ENCODE measurements at regions not wholly inside any gene's neighbourhood (a gene's known extent, or its start where the extent isn't known, plus 50 kb on each side); places are given as distances from the start of the nearest gene placed in this dataset.

DNA sequence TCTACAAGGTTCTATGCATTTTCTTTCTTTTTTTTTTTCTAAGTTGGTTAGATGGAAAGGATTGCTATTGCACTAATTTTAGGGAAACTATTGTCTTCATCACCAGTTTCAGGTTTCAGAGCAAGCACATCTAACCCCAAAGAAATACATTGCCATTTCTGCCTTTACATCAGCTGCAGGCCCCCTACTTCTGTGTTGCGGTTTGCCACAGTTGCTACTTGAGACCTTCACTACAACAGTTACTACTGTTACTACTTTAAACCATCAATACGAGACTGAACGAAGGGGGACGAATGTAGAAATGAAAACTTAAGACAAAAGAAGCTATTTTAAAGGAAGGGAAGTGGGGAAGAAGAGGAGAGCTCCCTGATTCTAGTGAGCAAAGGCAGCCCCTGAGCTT lies 256.7 kb upstream of the LCORL start:
- DNase-seq (ENCODE audit: extremely low read depth, low read depth), result no peak
- no peak for TF ChIP-seq CTCF (IDR thresholded peaks at IDR 0.05; ENCODE audit: low read depth, low read length)

GRCh38 chr4:18262832-18263231 lies 241.3 kb upstream of the LCORL start:
- no peak for TF ChIP-seq CTCF (IDR thresholded peaks at IDR 0.05; ENCODE audit: low read depth, low read length)
- no peak for DNase-seq (ENCODE audit: extremely low read depth, low read depth)

GRCh38 chr4:18252052-18252451 lies 230.5 kb upstream of the LCORL start:
- no peak for TF ChIP-seq CTCF (IDR thresholded peaks at IDR 0.05; ENCODE audit: low read depth, low read length)
- DNase-seq (ENCODE audit: extremely low read depth, low read depth), result no peak

DNA sequence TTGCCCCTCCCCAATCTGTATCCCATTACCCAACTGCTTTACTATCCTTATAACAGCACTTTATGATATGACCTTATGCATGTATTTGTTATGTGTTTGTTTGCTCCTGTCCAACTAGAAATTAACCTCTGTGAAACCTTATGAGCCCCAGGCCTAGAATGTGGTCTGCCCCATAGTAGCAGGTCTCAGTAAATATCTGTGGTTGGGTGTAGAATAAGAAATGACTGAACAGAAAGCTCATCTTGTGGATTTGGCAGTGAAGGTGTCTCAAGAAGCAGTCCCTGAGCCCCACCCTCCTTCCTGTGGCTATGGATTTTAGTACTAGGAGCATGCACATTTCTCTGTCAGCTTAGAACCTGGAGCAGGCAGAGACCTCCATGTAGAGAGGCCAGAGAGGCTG lies 229.0 kb upstream of the LCORL start:
- no peak for DNase-seq (ENCODE audit: extremely low read depth, low read depth)
- no peak for TF ChIP-seq CTCF (IDR thresholded peaks at IDR 0.05; ENCODE audit: low read depth, low read length)

DNA sequence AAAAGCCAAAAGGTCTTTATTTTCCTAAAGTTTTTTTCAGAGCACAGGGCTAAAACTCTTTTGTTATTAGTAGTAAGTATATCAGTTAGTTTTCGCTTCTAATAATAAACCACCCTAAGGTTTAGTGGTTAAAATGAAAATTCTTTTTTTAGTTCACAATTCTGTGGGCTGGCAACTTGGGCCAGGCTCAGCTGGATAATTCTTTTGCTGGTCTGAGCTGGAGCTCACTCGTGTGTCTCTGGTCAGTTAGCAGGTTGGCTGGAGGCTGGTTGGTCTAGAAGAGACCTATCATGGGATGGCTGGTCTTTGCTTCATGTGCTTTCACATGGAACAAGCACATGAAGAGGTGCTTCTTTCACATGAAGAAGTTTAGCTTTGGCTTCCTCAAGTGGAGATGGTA lies 227.1 kb upstream of the LCORL start:
- no peak for TF ChIP-seq CTCF (IDR thresholded peaks at IDR 0.05; ENCODE audit: low read depth, low read length)
- no peak for DNase-seq (ENCODE audit: extremely low read depth, low read depth)

DNA sequence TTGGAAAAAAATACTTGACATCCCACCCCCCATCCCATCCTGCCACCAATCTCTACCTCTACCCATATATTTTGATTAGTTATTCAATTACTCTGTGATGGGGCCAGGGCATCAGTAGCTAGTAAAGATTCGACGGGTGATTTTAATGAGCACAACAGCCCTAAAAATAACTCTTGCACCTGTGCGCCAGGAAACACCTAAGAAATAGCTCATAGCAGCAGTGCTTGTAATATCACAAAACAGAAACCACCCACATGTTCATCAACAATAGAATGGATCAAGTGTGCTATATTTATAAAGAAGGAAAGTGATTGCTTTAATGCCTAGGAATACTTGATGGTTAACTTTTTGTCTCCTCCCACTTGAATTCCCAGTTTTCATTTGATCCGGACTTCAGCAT lies 225.6 kb upstream of the LCORL start:
- DNase-seq (ENCODE audit: extremely low read depth, low read depth), result no peak
- no peak for TF ChIP-seq CTCF (IDR thresholded peaks at IDR 0.05; ENCODE audit: low read depth, low read length)

DNA sequence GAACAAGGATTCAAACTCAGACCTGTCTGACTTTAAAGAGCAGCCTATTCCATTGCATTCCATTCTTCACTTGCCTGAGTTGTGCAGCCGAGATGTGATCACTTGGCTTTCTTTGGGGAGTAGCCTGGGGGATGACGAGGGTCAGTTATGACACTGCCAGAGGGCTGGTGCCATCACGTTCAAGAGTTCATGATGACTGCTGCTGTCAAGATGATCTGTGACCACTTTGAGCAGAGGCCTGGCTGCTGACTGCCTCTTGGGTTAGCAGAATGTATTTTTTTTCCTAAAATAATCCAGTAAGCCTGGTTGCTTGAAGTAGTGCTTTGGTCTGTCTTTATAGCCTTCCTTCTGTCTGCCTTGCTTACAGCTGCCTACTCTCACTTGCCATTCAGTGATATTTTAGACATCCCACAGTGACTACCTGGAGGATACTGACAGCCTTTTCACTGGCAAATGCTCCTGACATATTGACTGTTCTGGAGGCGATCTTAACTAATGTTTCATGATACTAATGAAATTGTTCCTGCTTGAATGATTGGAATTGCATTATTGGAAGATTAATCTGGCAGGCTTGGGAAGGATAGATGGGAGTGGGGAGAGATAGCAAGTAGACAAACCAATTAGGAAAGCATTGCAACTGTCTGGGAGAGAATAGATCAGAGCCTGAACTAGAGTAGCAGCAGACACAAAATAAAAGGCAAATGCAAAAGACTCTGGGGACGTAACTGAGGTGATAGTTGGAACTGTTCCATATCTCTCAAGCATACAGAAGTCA lies 221.6 kb upstream of the LCORL start:
- DNase-seq (ENCODE audit: extremely low read depth, low read depth), result no peak
- TF ChIP-seq CTCF (IDR thresholded peaks at IDR 0.05; ENCODE audit: low read depth, low read length), result no peak

Measured in AG09319 (cell line).